Neural crest cell (in vitro differentiated cells): ENCODE measurements at regions not wholly inside any gene's neighbourhood (a gene's known extent, or its start where the extent isn't known, plus 50 kb on each side); places are given as distances from the start of the nearest gene placed in this dataset.

Experiments
- DNase-seq: peaks from one replicate; pipeline ENCODE4 v3.0.0; 2021; ENCODE audit warnings: low read depth, mixed read lengths, low spot score
- H3K27ac Mint-ChIP-seq: one replicate; pipeline ENCODE4 v1.8.0; 2021; ENCODE audit warnings: mild to moderate bottlenecking, mixed read lengths; ENCODE audit not compliant: unreplicated experiment
- H3K27me3 Mint-ChIP-seq: 2 replicates; pipeline ENCODE4 v1.8.0; 2021; ENCODE audit warnings: low read depth, mild to moderate bottlenecking, mixed read lengths
- H3K36me3 Mint-ChIP-seq: 2 replicates; pipeline ENCODE4 v1.8.0; 2021; ENCODE audit warnings: low read depth, mild to moderate bottlenecking, mixed read lengths
- H3K4me1 Mint-ChIP-seq: 2 replicates; pipeline ENCODE4 v1.8.0; 2021; ENCODE audit warnings: mixed read lengths
- H3K4me3 Mint-ChIP-seq: one replicate; pipeline ENCODE4 v1.8.0; 2021; ENCODE audit warnings: mild to moderate bottlenecking, mixed read lengths
- H3K9me3 Mint-ChIP-seq: 2 replicates; pipeline ENCODE4 v1.8.0; 2021; ENCODE audit warnings: mixed read lengths
- TF ChIP-seq, protein P1 (sequence below): fragments of 200-600 bp; sonication (generic); conservative IDR thresholded peaks from 2 replicates; pipeline ENCODE4 v1.5.0; 2021; ENCODE audit warnings: antibody characterized with exemption, mild to moderate bottlenecking

GRCh38 chr20:22758815-22759214, 174.4 kb upstream of the FOXA2 start:
- Mint-ChIP-seq H3K4me1 (no peaks in the 10 kb centered on the region), H3K4me3 (no peak overlapping the region)

DNA sequence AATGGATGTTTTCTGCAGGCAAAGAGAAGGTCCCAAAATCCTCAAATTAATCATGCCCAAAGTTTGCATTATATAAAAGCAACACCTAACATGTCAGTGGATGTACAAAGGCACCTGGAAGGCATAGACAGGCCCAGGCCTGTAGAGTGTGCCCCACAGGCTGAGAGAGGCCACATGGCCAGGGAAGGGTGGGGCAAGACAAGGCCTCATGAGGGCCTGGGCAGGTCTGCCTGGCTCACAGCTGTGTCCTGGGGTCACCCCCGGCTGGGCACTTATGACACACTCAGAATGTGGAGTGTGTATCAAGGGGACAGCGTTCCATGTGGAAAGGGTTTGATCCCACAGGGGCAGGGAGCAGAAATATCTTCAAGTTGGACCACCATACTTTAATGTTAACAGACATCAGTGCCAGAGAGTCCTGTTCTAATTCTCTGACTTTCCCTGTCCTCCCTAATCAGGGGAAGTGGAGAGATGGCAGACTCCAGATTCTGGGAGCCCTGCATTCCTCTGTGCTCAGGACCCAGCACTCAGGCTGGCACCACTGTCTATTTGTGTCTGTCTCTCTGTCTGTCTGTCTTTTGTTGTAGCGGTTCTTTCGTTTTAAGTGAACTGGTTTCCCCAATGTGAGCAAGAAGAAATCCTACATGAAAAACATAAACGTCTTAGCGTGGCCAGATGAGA, 178.3 kb upstream of the FOXA2 start:
- TF ChIP-seq, protein P1, sequence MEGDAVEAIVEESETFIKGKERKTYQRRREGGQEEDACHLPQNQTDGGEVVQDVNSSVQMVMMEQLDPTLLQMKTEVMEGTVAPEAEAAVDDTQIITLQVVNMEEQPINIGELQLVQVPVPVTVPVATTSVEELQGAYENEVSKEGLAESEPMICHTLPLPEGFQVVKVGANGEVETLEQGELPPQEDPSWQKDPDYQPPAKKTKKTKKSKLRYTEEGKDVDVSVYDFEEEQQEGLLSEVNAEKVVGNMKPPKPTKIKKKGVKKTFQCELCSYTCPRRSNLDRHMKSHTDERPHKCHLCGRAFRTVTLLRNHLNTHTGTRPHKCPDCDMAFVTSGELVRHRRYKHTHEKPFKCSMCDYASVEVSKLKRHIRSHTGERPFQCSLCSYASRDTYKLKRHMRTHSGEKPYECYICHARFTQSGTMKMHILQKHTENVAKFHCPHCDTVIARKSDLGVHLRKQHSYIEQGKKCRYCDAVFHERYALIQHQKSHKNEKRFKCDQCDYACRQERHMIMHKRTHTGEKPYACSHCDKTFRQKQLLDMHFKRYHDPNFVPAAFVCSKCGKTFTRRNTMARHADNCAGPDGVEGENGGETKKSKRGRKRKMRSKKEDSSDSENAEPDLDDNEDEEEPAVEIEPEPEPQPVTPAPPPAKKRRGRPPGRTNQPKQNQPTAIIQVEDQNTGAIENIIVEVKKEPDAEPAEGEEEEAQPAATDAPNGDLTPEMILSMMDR, result no peak
- no peak overlapping the region for H3K27ac Mint-ChIP-seq
- no peak for DNase-seq

More at GRCh38 chr20:22758815-22759214, 174.4 kb upstream of the FOXA2 start:
- Mint-ChIP-seq H3K27me3 (no peaks in the 10 kb centered on the region), H3K9me3 (no peaks in the 10 kb centered on the region), H3K36me3 (no peaks in the 10 kb centered on the region), H3K27ac (no peak overlapping the region)
- DNase-seq, result no peak
- TF ChIP-seq, protein P1, result no peak

GRCh38 chr20:22763257-22763906, 179.0 kb upstream of the FOXA2 start:
- no peak for DNase-seq
- H3K4me1 Mint-ChIP-seq, result no peaks in the 10 kb centered on the region
- no peaks in the 10 kb centered on the region for H3K9me3 Mint-ChIP-seq
- H3K36me3 Mint-ChIP-seq, result no peaks in the 10 kb centered on the region
- TF ChIP-seq, protein P1, result no peak
- no peaks in the 10 kb centered on the region for H3K27me3 Mint-ChIP-seq
- H3K4me3 Mint-ChIP-seq, result no peak overlapping the region
- no peak overlapping the region for H3K27ac Mint-ChIP-seq

More for the DNA sequence above, 178.3 kb upstream of the FOXA2 start:
- Mint-ChIP-seq H3K27me3 (no peaks in the 10 kb centered on the region), H3K4me1 (no peaks in the 10 kb centered on the region), H3K36me3 (no peaks in the 10 kb centered on the region), H3K4me3 (no peak overlapping the region), H3K9me3 (no peaks in the 10 kb centered on the region)

GRCh38 chr20:22768266-22769178, 184.2 kb upstream of the FOXA2 start:
- H3K36me3 Mint-ChIP-seq, result no peaks in the 10 kb centered on the region
- no peak for DNase-seq
- H3K27me3 Mint-ChIP-seq, result no peaks in the 10 kb centered on the region
- peaks cover 2% of the 10 kb centered on the region for H3K9me3 Mint-ChIP-seq
- TF ChIP-seq, protein P1, result no peak
- H3K4me3 Mint-ChIP-seq, result no peak overlapping the region
- peaks cover 3% of the 10 kb centered on the region for H3K4me1 Mint-ChIP-seq
- no peak overlapping the region for H3K27ac Mint-ChIP-seq

DNA sequence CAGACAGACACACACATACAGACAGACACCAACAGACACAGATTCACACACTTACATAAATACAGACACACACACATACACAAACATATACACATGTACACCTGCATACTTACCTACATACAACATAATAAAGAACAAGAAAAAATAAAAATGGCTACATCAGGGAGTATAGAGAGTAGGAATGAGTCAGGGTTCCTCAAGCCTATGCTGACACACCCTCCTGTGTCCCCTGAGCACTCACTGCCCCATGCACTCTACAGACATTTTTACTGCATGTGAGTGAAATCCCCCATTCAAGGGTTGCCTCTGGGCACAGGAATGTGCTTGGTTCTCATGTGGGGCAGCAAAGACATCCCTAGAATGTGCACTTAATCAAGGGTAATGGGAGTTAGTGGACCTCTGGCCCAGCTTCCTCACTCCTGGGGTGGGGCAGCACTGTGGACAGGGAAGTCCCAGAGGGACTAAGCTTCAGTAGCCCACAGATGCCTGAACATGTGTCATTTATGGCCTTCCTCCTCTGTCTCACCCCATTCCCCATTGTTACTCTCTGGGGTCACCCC, 185.9 kb upstream of the FOXA2 start:
- TF ChIP-seq, protein P1, result no peak
- peaks cover 6% of the 10 kb centered on the region for H3K4me1 Mint-ChIP-seq

More for the DNA sequence above, 185.9 kb upstream of the FOXA2 start:
- peaks cover 2% of the 10 kb centered on the region for H3K9me3 Mint-ChIP-seq
- no peaks in the 10 kb centered on the region for H3K27me3 Mint-ChIP-seq
- no peak for DNase-seq
- H3K27ac Mint-ChIP-seq, result no peak overlapping the region
- no peak overlapping the region for H3K4me3 Mint-ChIP-seq
- H3K36me3 Mint-ChIP-seq, result no peaks in the 10 kb centered on the region
